Urothelium cell line (cell line): ENCODE measurements at regions not wholly inside any gene's neighbourhood (a gene's known extent, or its start where the extent isn't known, plus 50 kb on each side); places are given as distances from the start of the nearest gene placed in this dataset.
A peak's percentile ranks its signal among the peaks of the same experiment; 100 is the strongest.
"Not testable (repeated sequence)": the region's sequence is repeated elsewhere in the genome, so short reads cannot be mapped to it uniquely, and the experiment has no call there.

Experiments
- DNase-seq: peaks from one replicate; pipeline ENCODE4 v3.0.0; 2011; ENCODE audit warnings: low spot score, mixed read lengths
- FAIRE-seq: peaks from 2 replicates; lab custom pipeline; 2011; peaks lifted over from hg19 to GRCh38; lab: Jason Lieb, UNC

- DNase-seq (no peak), FAIRE-seq (no peak)
These were observed 433.2 kb downstream of the MAT2B start for GRCh38 chr5:163938595-163938994.

DNA sequence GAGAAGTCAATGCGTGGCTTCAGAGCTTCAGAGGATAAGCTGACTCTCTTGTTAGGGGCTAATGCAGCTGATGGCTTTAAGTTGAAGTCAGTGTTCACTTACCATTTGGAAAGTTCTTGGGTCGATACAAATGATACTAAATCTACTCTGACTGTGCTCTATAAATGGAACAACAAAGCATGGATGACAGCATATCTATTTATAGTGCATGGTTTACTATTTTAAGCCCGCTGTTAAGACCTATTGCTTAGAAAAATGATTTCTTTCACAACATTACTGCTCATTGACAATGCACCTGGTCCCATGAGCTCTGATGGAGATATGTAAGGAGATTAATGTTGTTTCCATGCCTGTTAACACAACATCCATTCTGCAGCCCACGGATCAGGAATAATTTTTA is 435.7 kb downstream of the MAT2B start:
- FAIRE-seq (no peak), DNase-seq (no peak)

DNA sequence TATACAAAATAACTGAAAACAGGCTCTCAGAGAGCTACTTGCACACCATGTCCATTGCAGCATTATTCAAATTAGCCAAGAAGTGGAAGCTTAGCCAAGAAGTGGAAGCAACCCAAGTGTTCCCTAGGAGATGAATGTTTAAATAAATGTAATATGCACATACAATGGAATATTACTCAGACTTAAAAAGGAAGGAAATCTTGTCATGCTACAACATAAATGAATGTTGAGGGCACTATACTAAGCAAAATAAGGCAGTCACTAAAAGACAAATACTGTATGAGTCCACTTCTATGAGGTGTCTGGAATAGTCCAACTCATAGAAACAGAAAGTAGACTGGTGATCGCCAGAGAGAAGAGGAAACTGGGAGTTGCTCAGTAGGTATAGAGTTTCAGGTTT is 438.1 kb downstream of the MAT2B start:
- FAIRE-seq, result no peak
- DNase-seq, result no peak

- no peak for FAIRE-seq
- DNase-seq, result no peak
These were observed 439.3 kb downstream of the MAT2B start for GRCh38 chr5:163944738-163945137.

DNA sequence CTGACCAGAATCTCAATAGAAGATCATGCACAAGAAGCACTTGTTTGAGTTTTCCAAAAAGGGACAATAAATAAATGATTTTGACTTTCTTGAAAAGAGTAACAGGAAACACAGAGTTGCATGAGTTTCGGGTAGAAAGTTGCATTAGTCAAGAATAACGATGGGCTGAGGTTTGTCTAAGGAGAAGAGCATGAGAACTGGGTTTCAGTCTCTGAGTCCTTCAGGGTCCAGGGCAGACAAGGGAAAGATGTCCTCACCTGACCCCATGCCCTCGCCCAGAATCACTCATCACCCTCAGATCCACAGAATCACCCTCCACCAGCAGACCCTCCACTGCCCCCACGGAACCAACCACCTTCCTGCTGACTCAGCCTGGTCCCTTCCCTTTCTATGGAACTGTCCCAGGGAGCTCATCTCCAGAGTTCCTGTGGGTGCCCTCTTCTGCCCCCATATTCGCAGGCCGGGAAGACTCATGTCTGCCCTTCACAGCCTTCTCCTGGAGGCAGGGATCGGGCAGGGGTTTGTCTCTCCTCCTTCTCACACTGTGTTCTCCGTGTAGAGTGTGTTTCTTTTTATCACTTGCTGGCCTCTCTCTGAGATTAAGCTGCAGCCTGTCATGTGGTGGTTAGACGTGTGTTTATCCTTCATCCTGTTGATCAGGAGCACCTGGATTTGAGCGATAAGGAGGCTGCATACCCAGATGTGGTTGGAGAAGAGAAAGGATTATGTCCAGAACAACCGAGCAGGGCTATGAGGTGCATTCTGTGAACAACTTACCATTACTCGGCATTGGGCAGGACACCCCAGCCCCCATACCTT is 442.6 kb downstream of the MAT2B start:
- no peak for FAIRE-seq
- no peak for DNase-seq

GRCh38 chr5:163950248-163950647 is 444.8 kb downstream of the MAT2B start:
- FAIRE-seq, result peak; percentile 72

DNA sequence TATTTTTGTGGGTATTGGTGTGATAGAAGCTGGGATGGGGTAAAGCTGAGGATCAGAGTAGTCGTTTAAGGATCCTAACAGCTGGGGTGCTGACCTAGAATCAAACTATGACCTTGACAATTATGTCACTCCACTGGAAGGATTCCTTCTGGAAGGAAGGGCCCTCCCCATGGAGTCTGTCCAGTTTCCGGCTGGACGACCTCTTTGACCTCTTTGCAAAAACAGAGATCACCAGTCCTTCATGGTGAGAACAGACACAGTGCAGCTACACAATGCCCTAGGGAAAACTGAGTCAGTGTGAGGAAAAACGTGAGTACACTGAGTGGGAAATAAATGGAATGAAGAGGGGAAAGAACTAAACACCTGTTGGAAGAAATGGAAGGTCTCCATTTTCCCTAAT is 445.6 kb downstream of the MAT2B start:
- FAIRE-seq, result no peak

More at GRCh38 chr5:163950248-163950647, 444.8 kb downstream of the MAT2B start:
- DNase-seq, result no peak

DNA sequence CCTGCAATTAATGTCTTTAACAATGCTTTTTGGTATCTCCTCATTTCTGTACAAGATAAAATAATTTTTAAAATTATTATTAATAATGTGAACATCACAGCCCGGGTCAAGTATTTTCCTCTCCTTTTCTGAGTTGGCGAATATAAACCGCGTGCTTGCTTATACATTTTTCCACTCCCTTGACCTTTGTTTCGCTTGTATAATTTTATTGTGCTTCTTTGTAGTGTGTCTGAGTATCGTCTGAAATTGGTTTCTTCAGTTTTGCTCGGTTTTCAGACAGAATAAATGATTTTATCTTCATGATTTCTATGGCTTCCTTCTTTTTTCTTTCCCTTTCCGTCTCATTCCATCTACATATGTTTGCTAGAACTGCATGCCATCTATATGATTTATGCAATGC is 448.5 kb downstream of the MAT2B start:
- no peak for FAIRE-seq

More for the DNA sequence above, 445.6 kb downstream of the MAT2B start:
- no peak for DNase-seq

GRCh38 chr5:163961230-163961629 is 455.8 kb downstream of the MAT2B start:
- not testable (repeated sequence) for FAIRE-seq, DNase-seq

More for the DNA sequence above, 448.5 kb downstream of the MAT2B start:
- DNase-seq, result no peak

DNA sequence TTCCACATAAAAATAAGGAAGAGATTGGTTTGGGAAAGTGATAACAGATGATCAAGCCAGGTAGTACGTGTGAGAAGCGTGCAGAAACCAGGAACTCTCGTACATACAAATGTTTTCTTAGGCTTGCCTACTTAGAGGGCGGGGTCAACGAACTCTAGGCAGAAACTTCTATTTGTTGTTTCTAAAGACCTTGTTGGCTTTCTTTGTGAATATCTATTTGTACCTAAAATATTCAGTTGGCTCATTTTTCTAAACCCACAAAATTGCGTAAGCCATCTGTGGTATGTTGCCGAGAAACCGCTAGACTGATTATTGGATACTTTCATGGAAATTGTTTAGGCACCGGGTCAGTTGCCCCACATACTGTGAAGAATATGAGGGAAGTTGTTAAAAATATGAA is 458.5 kb downstream of the MAT2B start:
- no peak for FAIRE-seq
- peak; percentile 40 for DNase-seq

DNA sequence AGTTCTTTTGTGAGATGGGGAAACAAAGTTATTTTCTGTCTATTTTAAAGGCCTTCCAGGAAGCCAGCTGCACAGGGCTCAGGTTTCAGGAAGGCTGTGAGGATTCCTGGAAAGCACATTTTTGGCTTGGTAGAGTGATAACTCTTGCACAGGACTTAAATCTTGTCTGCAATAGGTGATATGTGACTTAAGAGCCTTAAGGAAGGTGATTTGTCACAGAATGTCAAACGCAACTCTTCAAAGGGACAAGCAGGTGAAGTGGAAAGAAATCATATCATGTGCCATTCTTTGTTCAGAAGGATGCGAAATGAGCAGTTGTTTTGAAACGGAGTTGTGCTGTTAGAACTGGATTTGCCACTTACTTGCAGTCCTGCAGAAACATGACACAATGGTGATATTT is 459.3 kb downstream of the MAT2B start:
- DNase-seq (peak; percentile 26), FAIRE-seq (no peak)

- FAIRE-seq (no peak), DNase-seq (no peak)
These were observed 461.8 kb downstream of the MAT2B start for GRCh38 chr5:163967268-163967667.

DNA sequence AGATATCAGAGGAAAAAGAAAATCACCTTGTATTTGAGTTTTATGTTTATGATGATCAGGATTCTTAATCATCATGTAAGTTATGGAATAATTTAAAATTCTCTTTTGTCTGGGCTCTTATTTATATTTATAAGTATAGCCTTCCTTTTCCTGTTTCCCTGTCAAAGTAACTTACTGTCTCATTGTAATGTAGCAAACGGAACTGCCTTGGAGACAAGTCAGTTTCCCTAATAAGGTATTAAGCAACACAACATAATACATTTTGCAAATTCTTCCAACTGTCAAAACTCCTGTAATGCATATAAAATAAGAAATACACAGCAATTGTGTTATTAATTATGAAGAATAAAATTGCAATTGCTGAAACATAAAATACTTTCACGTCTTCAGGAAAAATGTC is 463.2 kb downstream of the MAT2B start:
- FAIRE-seq (no peak), DNase-seq (no peak)

DNA sequence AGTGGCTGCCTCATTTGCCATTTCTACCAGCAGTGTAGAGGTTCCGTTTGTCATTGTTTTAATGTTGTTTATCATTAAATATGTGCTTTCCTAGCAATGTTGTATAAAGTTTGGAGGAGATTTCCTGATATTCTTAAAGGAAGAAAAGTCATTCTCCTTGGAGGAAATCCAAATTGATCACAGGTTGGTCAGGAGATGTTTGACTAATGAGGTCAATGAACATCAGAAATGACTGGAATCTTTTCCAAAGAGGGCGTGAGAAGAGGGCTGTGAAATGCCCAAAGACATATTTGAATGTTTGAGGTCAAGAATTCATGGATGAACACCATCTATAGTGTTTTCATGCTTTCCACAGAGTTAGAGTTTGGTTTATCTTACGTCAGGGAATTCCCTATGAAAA is 471.3 kb downstream of the MAT2B start:
- DNase-seq (no peak), FAIRE-seq (no peak)

DNA sequence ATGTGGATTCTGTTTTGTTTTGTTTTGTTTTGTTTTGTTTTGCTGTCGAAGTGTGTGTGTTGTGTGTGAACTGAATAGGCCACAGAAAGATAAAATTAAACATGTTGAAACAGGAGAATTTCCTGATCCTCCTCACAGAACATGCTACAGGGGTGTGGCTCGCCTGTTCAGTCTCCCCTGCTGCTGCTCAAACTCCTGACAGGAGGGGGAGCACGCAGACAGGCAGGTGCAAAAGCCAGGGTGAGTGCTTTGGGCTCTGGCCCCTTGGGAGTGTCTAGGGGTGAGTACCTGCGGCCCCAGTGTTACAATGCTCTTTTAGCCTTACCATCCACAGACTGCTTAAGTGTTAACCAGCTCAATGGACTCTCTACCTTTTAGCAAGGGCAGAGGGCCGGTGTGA is 473.5 kb downstream of the MAT2B start:
- no peak for DNase-seq
- FAIRE-seq, result no peak

DNA sequence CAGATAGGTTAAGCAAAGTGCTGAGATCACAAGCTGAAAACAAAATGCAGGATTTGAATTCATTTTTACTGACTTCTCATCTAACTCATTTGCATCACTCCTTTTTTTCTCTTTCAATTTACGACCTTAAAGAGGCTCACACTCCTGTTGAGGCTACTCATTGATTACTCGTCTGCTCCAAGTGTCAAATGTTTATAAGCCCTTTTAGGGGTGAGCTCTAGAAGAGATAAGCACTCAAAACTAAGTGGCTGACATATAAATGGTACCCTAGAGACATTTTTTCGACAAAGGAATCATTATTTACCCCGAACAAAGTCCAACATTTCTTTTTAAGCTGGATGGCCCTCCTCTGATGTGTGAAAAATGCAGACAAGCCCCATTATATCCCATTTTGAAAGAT is 483.1 kb downstream of the MAT2B start:
- FAIRE-seq (no peak), DNase-seq (no peak)

GRCh38 chr5:163993126-163993525 is 487.7 kb downstream of the MAT2B start:
- no peak for DNase-seq
- no peak for FAIRE-seq

- DNase-seq, result no peak
- no peak for FAIRE-seq
These were observed 489.8 kb downstream of the MAT2B start for GRCh38 chr5:163995206-163995605.

GRCh38 chr5:163997965-163998364 is 492.5 kb downstream of the MAT2B start:
- FAIRE-seq (no peak), DNase-seq (no peak)

DNA sequence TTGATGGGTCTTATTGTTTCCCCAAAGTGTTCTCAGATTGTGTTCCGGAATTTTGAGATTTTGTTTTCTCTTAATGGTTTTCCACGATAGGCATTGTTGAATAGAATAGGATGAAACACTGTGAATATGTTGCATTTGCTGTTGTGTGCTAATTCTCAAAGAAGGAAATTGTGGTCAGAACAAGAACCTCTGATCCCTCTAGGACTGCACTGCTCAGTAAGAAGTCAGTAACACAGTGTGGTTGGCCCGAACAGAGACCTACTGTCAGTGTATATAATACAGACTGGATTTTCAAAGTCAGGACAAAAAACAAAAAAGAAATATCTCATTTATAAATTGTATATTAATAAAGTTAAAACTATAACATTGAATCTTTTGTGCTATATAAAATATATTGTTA is 494.8 kb downstream of the MAT2B start:
- FAIRE-seq (no peak), DNase-seq (no peak)

DNA sequence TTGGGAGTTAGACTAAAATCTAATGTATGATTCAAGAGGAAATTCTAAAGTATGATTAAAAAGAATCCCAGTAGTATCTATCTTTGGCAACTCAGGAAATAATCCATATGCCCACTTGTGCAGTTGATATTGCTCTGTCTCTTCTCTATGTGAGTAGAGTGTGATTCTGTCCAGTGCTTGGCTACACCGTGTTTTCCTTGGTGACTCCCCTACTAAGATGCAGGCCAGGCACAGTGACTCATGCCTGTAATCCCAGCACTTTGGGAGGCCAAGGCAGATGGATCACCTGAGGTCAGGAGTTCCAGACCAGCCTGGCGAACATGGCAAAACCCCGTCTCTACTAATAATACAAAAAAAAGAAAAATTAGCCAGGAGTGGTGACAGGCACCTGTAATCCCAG is 495.4 kb downstream of the MAT2B start:
- DNase-seq, result no peak
- no peak for FAIRE-seq

DNA sequence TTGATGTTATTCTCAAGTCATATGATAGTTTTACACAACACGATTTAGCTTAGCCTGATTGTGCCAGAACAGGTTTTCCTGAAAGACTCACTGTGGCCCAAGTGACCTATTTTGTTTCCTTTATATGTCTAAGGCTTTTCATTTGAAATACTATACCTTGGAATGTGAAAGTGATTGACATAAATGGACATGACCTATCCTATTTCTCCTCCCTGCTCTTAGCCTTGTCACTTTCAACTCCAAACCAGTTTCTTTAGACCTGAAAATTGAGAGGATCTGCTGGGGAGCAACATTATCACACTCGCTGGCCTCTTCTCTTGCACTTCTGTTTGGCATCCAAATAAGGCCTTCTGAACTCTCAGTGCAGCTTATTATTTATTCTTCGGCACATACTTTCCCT is 496.8 kb downstream of the MAT2B start:
- no peak for FAIRE-seq
- no peak for DNase-seq

DNA sequence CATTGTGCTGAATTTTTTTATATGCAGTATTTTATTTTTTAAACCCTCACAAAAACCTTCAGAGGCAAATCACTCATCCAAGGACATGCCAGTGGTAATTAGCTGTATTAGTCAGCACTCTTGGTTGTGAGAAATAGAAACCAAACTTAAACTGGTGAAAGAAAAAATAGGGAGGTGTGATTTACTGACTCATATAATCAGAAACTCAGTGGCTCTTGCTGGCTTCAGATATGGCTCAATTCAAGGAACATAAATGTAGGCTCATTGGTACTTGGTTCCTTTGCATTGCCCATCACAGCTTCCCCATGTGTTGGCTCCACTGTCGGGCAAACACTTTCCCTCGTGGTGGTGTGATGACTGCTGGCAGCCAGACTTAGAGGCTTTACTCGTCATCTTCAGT is 497.2 kb downstream of the MAT2B start:
- DNase-seq (no peak), FAIRE-seq (no peak)
